H1 (cell line): ENCODE measurements at regions not wholly inside any gene's neighbourhood (a gene's known extent, or its start where the extent isn't known, plus 50 kb on each side); places are given as distances from the start of the nearest gene placed in this dataset.

Experiments
- CTCF ChIP-seq, 3 experiments: IDR thresholded peaks; 1 replicate in 2 of 3; 2 replicates in 1 of 3; pipeline versions ENCODE4 v1.5.1 to v1.6.1; 2011; ENCODE audit warnings: low read length in 3 of 3, mild to moderate bottlenecking in 3 of 3, inconsistent platforms in 2 of 3, low read depth in 1 of 3, moderate library complexity in 1 of 3; ENCODE audit not compliant: insufficient read depth in 1 of 3; ENCODE audit errors: control extremely low read depth in 1 of 3
- EP300 ChIP-seq, 2 experiments: IDR thresholded peaks; 1 replicate in 1 of 2; 2 replicates in 1 of 2; pipeline ENCODE4 v1.6.1; 2011 to 2012; ENCODE audit warnings: low read depth in 2 of 2, low read length in 2 of 2, mild to moderate bottlenecking in 2 of 2, borderline replicate concordance in 1 of 2, inconsistent platforms in 1 of 2, moderate library complexity in 1 of 2
- EZH2 ChIP-seq: fragments of 200-600 bp; sonication (generic); IDR thresholded peaks from 2 replicates; pipeline ENCODE4 v1.7.1; 2012; ENCODE audit warnings: low read depth, mild to moderate bottlenecking, moderate library complexity, low read length, inconsistent platforms; ENCODE audit not compliant: severe bottlenecking
- POLR2AphosphoS5 ChIP-seq: IDR thresholded peaks from 2 replicates; pipeline ENCODE4 v1.6.1; 2011; ENCODE audit warnings: low read depth, low read length
- SP1 ChIP-seq: IDR thresholded peaks from 2 replicates; pipeline ENCODE4 v1.6.1; 2011; ENCODE audit warnings: low read depth, low read length
- SRF ChIP-seq: IDR thresholded peaks from 2 replicates; pipeline ENCODE4 v1.6.1; 2011; ENCODE audit warnings: mild to moderate bottlenecking, low read depth, low read length, moderate library complexity

GRCh38 chrY:17366400-17366799, 513.6 kb downstream of the CDY2B start:
- TF ChIP-seq SRF (no peak), CTCF (IDR thresholded peaks at IDR 0.05; ENCODE audit: control extremely low read depth in 1 of 3, insufficient read depth in 1 of 3, low read depth in 1 of 3, low read length in 3 of 3) (no peak), EP300 (IDR thresholded peaks at IDR 0.05; ENCODE audit: borderline replicate concordance in 1 of 2, low read depth in 2 of 2, low read length in 2 of 2) (no peak), POLR2AphosphoS5 (no peak), EZH2 (no peak), SP1 (no peak)
